HepG2 (cell line): ENCODE measurements at regions not wholly inside any gene's neighbourhood (a gene's known extent, or its start where the extent isn't known, plus 50 kb on each side); places are given as distances from the start of the nearest gene placed in this dataset.
A peak's percentile ranks its signal among the peaks of the same experiment; 100 is the strongest.

ENCODE experiments used
- ATM ChIP-seq: fragments of 450-650 bp; IDR thresholded peaks from 2 replicates; pipeline ENCODE4 v1.7.1; 2017; ENCODE audit warnings: mild to moderate bottlenecking, borderline replicate concordance
- BRD4 ChIP-seq: sonication (generic); formaldehyde crosslinking; IDR thresholded peaks from 2 replicates; pipeline ENCODE4 v1.4.0; 2020; ENCODE audit warnings: missing genetic modification reagents
- KDM3A ChIP-seq: IDR thresholded peaks from 2 replicates; pipeline ENCODE4 v1.6.1; 2018; ENCODE audit warnings: low read depth, missing compliant biosample characterization
- MAF1 ChIP-seq: sonication (generic); formaldehyde crosslinking; IDR thresholded peaks from 2 replicates; pipeline ENCODE4 v1.5.0; 2020; ENCODE audit warnings: missing genetic modification reagents, borderline replicate concordance
- POGZ ChIP-seq: sonication (generic); formaldehyde crosslinking; IDR thresholded peaks from 2 replicates; pipeline ENCODE4 v1.4.0; 2020; ENCODE audit warnings: mild to moderate bottlenecking, missing genetic modification reagents
- POLR2G ChIP-seq: fragments of 200-400 bp; formaldehyde crosslinking; IDR thresholded peaks from 2 replicates; pipeline ENCODE4 v1.6.1; 2018; ENCODE audit warnings: mild to moderate bottlenecking, low read depth, low read length, moderate library complexity
- STAG1 ChIP-seq: sonication (generic); formaldehyde crosslinking; IDR thresholded peaks from 2 replicates; pipeline ENCODE4 v1.4.0; 2020; ENCODE audit warnings: missing genetic modification reagents
- TSC22D2 ChIP-seq: sonication (generic); formaldehyde crosslinking; IDR thresholded peaks from 2 replicates; pipeline ENCODE4 v1.5.1; 2020; ENCODE audit warnings: missing genetic modification reagents, mild to moderate bottlenecking, borderline replicate concordance
- U2AF1 ChIP-seq: fragments of 200-400 bp; formaldehyde crosslinking; optimal IDR thresholded peaks from 2 replicates; pipeline ENCODE3; 2017; ENCODE audit warnings: mild to moderate bottlenecking, low read depth, low read length
- ZBTB4 ChIP-seq: sonication (generic); formaldehyde crosslinking; IDR thresholded peaks from 2 replicates; pipeline ENCODE4 v1.4.0; 2020; ENCODE audit warnings: missing genetic modification reagents, mild to moderate bottlenecking, borderline replicate concordance
- ZHX2 ChIP-seq, 2 experiments: sonication (generic) in 1 of 2; formaldehyde crosslinking in 1 of 2; IDR thresholded peaks; 2 replicates each; pipeline versions ENCODE4 v1.6.1 to v1.9.0; 2014 to 2022; ENCODE audit warnings: antibody characterized with exemption in 1 of 2, borderline replicate concordance in 1 of 2, inconsistent platforms in 1 of 2, low read depth in 1 of 2, missing genetic modification reagents in 1 of 2
- ZMYM2 ChIP-seq: sonication (generic); formaldehyde crosslinking; IDR thresholded peaks from 2 replicates; pipeline ENCODE4 v1.8.0; 2022; ENCODE audit warnings: mild to moderate bottlenecking, missing genetic modification reagents
- ZNF3 ChIP-seq: IDR thresholded peaks from 2 replicates; pipeline ENCODE4 v1.7.0; 2017; ENCODE audit warnings: inconsistent platforms
- ZNF761 ChIP-seq: sonication (generic); formaldehyde crosslinking; conservative IDR thresholded peaks from 2 replicates; pipeline ENCODE4 v1.4.0; 2020; ENCODE audit warnings: mild to moderate bottlenecking, missing genetic modification reagents
- ZSCAN12 ChIP-seq: sonication (generic); formaldehyde crosslinking; IDR thresholded peaks from 2 replicates; pipeline ENCODE4 v1.9.0; 2021; ENCODE audit warnings: mild to moderate bottlenecking, missing genetic modification reagents
- TF ChIP-seq, protein P1 (sequence below): sonication (generic); formaldehyde crosslinking; IDR thresholded peaks from 2 replicates; pipeline ENCODE4 v1.4.0; 2020; ENCODE audit warnings: mild to moderate bottlenecking, low read depth, missing genetic modification reagents
- TF ChIP-seq, protein P2 (sequence below): sonication (generic); formaldehyde crosslinking; IDR thresholded peaks from 2 replicates; pipeline ENCODE4 v1.5.0; 2020; ENCODE audit warnings: missing genetic modification reagents

DNA sequence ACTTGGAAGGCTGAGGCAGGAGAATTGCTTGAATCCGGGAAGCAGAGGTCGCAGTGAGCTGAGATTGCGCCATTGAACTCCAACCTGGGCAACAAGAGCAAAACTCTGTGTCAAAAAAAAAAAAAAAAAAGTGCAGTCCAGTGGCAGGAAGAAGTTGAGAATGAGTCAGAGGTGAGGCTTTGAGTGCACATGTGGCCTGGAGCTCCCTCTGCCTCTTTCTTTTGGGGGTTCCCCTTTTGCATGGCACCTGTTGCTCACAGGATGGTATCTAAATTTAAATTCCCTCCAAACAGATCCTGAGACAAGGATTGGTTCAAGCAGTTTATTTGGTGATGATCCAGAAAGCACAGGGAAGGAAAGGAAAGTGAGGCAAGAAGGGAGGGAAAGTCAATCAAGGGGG lies 151.4 kb upstream of the STX18 start (continued):
- TF ChIP-seq ZNF761 (CRISPR knock-in tag), result no peak
- no peak for TF ChIP-seq MAF1 (CRISPR knock-in tag)
- TF ChIP-seq, protein P1, sequence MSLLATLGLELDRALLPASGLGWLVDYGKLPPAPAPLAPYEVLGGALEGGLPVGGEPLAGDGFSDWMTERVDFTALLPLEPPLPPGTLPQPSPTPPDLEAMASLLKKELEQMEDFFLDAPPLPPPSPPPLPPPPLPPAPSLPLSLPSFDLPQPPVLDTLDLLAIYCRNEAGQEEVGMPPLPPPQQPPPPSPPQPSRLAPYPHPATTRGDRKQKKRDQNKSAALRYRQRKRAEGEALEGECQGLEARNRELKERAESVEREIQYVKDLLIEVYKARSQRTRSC (CRISPR knock-in tag), result no peak
- TF ChIP-seq ZBTB4 (CRISPR knock-in tag), result no peak
- no peak for TF ChIP-seq ZMYM2 (CRISPR knock-in tag)
- no peak for TF ChIP-seq TSC22D2
- TF ChIP-seq, protein P2, sequence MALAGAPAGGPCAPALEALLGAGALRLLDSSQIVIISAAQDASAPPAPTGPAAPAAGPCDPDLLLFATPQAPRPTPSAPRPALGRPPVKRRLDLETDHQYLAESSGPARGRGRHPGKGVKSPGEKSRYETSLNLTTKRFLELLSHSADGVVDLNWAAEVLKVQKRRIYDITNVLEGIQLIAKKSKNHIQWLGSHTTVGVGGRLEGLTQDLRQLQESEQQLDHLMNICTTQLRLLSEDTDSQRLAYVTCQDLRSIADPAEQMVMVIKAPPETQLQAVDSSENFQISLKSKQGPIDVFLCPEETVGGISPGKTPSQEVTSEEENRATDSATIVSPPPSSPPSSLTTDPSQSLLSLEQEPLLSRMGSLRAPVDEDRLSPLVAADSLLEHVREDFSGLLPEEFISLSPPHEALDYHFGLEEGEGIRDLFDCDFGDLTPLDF, result no peak
- no peak for TF ChIP-seq POLR2G
- TF ChIP-seq STAG1 (CRISPR knock-in tag), result peak; percentile 26; the same call in 1 of the 2 replicates
- TF ChIP-seq BRD4, result no peak
- no peak for TF ChIP-seq ZHX2 (IDR thresholded peaks at IDR 0.05; ENCODE audit: low read depth)
- no peak for TF ChIP-seq ZHX2 (CRISPR knock-in tag; IDR thresholded peaks at IDR 0.05; ENCODE audit: borderline replicate concordance)
- TF ChIP-seq KDM3A (CRISPR knock-in tag), result no peak
- TF ChIP-seq U2AF1, result no peak
- 0 out of 2 replicates have a peak, but pooled peaks have one; percentile 29 for TF ChIP-seq POGZ (CRISPR knock-in tag)
- no peak for TF ChIP-seq ATM
- no peak for TF ChIP-seq ZSCAN12
- TF ChIP-seq ZNF3 (CRISPR knock-in tag), result 0 out of 2 replicates have a peak, but pooled peaks have one; percentile 10
